Ammon's horn (tissue), 1 donor: ENCODE measurements at regions not wholly inside any gene's neighbourhood (a gene's known extent, or its start where the extent isn't known, plus 50 kb on each side); places are given as distances from the start of the nearest gene placed in this dataset.

Experiments
- DNase-seq: peaks from one replicate; pipeline ENCODE4 v3.0.0-alpha.2; 2016; ENCODE audit warnings: low spot score

- no peak for DNase-seq
Observed at GRCh38 chr9:18149471-18150011, 324.4 kb upstream of the ADAMTSL1 start.

DNA sequence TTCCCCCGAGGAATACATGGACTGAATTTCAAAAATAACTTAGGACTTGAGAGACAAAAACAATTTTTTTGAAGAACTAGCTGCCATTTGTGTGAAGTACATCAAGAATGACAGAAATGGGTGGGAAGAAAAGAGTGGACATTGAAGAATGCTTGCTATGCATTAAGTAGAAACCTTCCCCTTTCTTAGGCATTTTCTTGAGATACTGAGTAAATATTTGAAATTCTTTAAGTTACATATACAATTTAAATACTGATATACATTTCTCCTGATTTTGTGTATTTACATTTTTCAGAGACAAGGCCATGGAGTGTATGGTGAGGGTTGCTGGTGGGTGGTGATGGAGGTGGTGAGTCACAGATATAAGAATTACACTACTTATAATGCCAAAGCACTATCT, 319.3 kb upstream of the ADAMTSL1 start:
- no peak for DNase-seq

- DNase-seq, result no peak
Observed at GRCh38 chr9:18159254-18159653, 314.7 kb upstream of the ADAMTSL1 start.

DNA sequence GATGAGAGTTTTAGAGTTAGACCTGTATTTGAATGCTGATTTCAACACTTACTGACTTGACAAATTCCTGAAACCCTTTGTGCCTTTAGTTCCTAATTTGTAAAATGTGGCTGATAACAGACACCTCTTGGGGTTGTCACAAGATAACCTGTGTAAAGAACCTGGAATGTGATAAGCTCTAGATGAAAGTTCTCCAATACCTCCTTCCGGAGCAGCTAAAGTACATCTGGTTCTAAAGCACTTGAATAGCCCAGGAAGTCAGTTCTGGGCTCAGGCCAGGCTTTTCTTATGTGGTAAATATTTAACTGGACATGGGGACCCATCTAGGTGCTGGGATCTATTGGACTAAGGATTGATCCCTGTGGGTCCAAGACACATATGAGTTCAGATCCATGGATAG, 310.8 kb upstream of the ADAMTSL1 start:
- no peak for DNase-seq

GRCh38 chr9:18167733-18168132, 306.2 kb upstream of the ADAMTSL1 start:
- no peak for DNase-seq

- DNase-seq, result no peak
Observed at GRCh38 chr9:18173923-18174322, 300.0 kb upstream of the ADAMTSL1 start.

GRCh38 chr9:18182636-18183035, 291.3 kb upstream of the ADAMTSL1 start:
- DNase-seq, result no peak

GRCh38 chr9:18183974-18184373, 290.0 kb upstream of the ADAMTSL1 start:
- no peak for DNase-seq

DNA sequence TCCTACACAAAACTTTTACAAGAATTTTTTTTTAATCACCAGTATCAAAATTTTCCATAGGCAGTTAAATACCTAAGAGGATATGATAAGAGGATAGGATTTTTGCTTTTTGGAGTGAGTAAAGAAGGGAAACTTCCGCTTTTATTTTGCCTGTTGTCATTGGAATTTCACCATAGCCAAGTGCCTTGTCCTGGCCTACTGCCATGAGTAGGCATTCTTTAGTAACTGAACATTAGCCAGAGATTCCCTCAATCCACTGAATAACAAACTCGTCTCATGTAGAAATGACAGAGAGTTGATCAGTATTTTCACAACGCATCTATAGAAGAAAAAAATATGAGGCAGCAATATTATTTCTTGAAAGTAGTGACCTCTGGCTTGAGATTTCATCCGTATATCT, 289.6 kb upstream of the ADAMTSL1 start:
- DNase-seq, result no peak

DNA sequence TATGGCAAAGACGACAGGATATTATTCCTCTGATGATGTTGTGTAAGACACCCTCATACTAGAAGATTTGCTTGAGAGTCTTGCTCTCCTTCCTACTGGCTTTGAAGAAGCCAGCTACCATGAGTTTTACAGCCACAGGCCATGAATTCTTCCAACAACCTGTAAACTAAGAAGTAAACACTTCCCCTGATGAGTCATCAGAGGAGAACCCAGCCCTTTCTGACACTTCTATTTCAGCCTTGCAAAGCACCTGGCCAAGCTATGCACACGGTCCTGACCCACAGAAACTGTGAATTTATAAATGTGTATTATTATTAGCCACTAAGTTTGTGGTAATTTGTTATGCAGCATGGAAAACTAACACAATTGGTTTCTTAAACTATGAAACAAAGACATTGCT, 288.8 kb upstream of the ADAMTSL1 start:
- no peak for DNase-seq

GRCh38 chr9:18188971-18189370, 285.0 kb upstream of the ADAMTSL1 start:
- no peak for DNase-seq

DNA sequence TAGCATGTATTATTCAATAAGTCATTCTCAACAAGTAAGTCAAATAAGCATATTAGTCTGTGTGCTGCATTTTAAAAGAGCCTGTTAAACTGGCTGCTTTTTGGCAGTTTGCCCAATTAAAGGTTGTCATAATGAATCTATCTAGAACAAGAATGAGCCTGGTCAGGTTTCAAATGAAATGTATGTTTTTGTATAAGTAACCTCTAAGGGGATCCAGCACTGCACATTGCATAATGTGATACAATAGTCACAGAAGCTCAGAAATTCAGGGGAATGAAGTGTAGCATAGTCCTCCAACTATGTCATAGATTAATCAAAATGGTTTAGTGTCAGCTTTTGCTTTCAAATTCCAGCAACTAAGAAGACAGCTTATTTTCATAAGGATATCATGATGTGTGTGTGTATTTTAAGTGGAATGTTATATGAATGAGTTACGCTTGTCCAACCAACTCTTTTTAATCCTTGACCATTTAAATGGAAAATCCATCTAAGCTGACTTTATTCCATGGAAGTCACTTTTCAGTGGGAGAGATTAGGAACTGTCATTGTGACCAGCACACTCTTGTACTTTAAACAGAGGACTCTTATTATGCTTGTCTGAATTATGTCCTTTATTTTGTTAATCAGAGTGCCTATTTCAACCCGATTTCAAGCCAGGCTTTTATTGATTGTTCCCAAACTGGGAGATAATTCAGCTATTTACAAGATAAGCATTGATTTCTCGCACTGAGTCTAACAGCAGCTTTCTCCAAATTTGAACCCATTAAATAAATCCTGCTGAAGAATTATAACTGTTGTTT, 283.9 kb upstream of the ADAMTSL1 start:
- no peak for DNase-seq

GRCh38 chr9:18190671-18191374, 283.1 kb upstream of the ADAMTSL1 start:
- no peak for DNase-seq

DNA sequence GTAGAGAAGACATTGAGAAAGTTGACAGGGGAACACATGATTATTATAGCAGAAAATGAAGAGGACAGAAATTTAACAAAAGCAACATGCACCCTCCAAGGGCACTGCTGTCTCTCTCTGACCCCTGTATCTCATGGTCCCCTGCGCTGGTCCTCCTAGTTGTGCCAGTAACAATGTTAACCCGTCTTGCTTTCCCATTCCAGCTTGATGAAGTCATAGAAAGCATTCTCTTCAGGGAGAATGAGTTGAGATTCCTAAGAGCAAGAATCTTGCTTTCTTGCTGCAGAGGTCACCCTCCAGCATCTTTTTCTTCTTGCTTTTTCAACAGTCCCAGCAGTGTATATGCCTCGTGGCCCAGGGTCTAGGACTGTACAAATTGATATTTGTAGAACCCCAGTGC, 279.6 kb upstream of the ADAMTSL1 start:
- DNase-seq, result no peak

DNA sequence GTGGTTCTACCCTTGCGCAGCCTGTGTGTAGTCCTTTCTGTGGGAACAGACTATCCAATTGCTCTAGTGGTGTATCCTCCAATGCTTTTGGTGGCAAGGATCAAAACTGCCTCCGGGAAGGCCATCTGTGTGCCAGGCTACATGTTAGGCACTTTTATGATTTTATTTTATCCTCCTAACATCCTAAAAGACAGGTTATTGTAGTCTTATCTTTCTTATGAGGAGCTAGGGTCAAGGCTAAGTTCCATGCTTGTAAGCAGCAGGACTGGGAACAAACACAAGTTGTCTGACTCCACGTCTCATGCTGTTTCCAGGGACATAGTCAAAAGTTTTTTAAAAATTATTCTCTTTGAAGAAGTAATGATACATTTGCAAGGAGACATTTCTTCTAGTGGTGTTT, 278.7 kb upstream of the ADAMTSL1 start:
- no peak for DNase-seq

DNA sequence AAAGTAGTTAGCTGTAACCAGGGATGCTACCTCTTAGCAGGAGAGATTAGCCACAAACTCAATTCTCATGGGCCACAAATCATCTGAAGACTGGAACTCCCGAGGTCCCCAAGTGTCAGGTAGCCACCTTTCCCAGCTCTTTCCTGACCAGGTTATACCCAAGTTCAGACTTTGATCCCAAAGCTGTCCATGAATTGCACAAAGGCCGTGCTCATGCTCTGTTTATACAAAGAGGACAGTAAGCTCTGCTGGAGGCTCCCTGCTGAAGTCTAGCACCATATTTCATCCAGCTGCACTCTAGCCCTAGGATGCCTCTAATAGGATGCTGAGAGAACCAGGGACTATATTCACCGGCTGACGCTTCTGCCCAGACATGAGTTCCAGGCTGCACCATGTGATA, 271.0 kb upstream of the ADAMTSL1 start:
- DNase-seq, result no peak

DNA sequence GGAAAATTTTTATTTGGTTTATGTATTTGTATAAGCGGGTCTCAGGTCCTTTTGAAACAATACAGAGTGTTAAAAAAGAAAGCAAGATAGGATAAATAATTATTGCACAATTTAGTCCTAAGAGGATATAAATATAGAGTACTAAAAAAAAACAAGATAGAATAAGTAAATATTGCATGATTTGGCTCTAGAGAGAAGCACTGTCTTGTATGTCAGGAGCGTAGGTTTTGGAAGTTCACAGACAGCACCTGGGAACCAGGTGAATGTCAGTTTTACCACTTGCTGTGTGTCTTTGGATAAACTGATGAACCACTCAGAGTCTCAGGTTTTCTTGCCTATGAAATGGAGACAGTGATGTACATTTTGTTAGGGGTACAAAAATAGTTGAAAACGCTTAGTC, 266.2 kb upstream of the ADAMTSL1 start:
- DNase-seq, result no peak

- no peak for DNase-seq
Observed at GRCh38 chr9:18208166-18209059, 265.5 kb upstream of the ADAMTSL1 start.

DNA sequence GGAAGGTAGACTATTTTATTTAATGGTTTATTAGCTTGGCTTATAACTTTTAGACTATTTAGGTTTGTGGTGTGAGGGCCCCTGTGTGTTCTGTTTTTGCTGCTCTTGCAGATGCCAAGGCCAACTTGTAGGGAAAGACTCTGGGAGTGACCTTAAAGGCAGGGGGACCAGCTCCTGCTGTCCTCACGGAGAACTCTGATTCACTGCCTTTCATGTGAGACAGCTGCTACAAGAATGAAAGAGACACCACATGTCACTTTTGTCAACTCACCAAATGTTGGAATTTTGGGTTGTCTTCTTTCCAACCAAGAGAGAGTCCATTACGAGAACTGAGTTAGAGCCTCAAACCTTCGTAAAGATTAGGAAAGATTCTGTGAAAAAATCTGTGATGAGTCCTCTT, 258.3 kb upstream of the ADAMTSL1 start:
- DNase-seq, result no peak

- DNase-seq, result no peak
Observed at GRCh38 chr9:18216376-18216775, 257.6 kb upstream of the ADAMTSL1 start.

GRCh38 chr9:18228101-18228500, 245.9 kb upstream of the ADAMTSL1 start:
- no peak for DNase-seq

DNA sequence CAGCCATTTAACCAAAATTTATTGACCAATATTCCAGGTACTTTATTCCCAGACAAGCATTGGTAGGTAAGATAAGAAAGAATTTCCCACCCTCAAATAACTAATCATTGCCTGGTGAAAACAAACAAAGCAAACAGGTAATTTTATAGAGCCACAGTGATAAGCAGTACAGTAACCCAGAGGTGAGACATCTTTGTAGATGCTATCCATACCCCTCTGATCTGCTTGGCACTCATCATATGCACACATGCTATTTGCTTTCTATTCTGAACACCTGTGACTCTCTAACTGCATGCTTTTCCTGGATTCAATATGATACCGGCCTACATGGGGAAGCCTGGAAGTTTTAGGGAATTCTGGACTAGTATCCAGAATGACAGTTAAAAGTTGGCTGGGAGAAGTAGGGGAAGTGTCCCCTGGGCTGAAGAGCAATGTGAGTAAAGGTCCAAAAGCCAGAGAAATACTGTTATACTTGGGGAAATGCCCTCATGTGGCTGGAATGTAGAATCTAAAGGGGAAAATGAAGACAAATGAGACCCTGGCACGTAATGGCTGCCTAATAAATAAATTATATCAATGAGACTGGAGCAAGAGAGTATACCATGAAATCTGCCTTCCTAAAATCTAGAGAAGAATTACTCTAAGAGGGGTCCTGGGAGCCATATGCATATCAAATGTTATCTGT, 243.8 kb upstream of the ADAMTSL1 start:
- DNase-seq, result no peak
